ENCODE measurements at regions not wholly inside any gene's neighbourhood (a gene's known extent, or its start where the extent isn't known, plus 50 kb on each side); places are given as distances from the start of the nearest gene placed in this dataset.

- CTCF ChIA-PET, result no interaction called here
- no peak overlapping the region for H3K4me2 ChIP-seq (ENCODE audit: insufficient read depth, low read length)
- H4K20me1 ChIP-seq (replicated peaks; ENCODE audit: control insufficient read depth, extremely low read depth, insufficient read depth, low read length), result no peaks in the 10 kb centered on the region
- H3K36me3 ChIP-seq (ENCODE audit: control insufficient read depth in 2 of 2, extremely low read depth in 1 of 2, insufficient read depth in 2 of 2, low read length in 2 of 2), result no peaks in the 10 kb centered on the region
- H3K79me2 ChIP-seq (ENCODE audit: control insufficient read depth, insufficient read depth, low read length), result no peaks in the 10 kb centered on the region
- H3K4me1 ChIP-seq (ENCODE audit: control insufficient read depth, extremely low read depth, insufficient read depth, low read length), result no peaks in the 10 kb centered on the region
- FAIRE-seq, result no peak
- H3K9me1 ChIP-seq (replicated peaks; ENCODE audit: control insufficient read depth, extremely low read depth, insufficient read depth, low read length), result no peaks in the 10 kb centered on the region
- no peaks in the 10 kb centered on the region for H3K27me3 ChIP-seq (ENCODE audit: control insufficient read depth in 2 of 2, insufficient read depth in 2 of 2, low read length in 2 of 2)
- no peak overlapping the region for H3K9ac ChIP-seq (replicated peaks; ENCODE audit: extremely low read depth, insufficient read depth, low read length)
- H3K9me3 ChIP-seq (replicated peaks; ENCODE audit: control insufficient read depth, insufficient read depth, low read length), result peaks cover 11% of the 10 kb centered on the region
- BruUV-seq (replicated peaks), result no TSS peak
- no peak overlapping the region for H3K4me3 ChIP-seq (replicated peaks in 1 of 3; ENCODE audit: insufficient read depth in 1 of 3, low read depth in 1 of 3, low read length in 3 of 3)
- H3K27ac ChIP-seq (ENCODE audit: insufficient read depth, low read depth, low read length), result no peak overlapping the region
- intact Hi-C loops (cut with micrococcal nuclease), result no loop called here
- no peak for DNase-seq (ENCODE audit: low read depth, low spot score)
- POLR2A ChIA-PET, result no interaction called here
- TF ChIP-seq POLR2AphosphoS5 (IDR thresholded peaks at IDR 0.05; ENCODE audit: insufficient read depth, low read depth, low read length) (no peak), POLR2A (IDR thresholded peaks at IDR 0.05; ENCODE audit: low read depth, low read length) (no peak), CTCF (IDR thresholded peaks at IDR 0.05; ENCODE audit: extremely low read depth in 1 of 2, insufficient read depth in 1 of 2, low read depth in 1 of 2, low read length in 2 of 2) (no peak), MYC (IDR thresholded peaks at IDR 0.05; ENCODE audit: low read depth, low read length) (no peak), JUN (IDR thresholded peaks at IDR 0.05; ENCODE audit: borderline replicate concordance, insufficient read depth, insufficient read length, low read depth) (no peak), MAX (IDR thresholded peaks at IDR 0.05; ENCODE audit: insufficient read depth, insufficient read length) (no peak), GATA2 (IDR thresholded peaks at IDR 0.05; ENCODE audit: insufficient read depth, insufficient read length, low read depth, low read length) (no peak), EZH2 (IDR thresholded peaks at IDR 0.05; ENCODE audit: borderline replicate concordance, low read depth, low read length, severe bottlenecking) (no peak), FOS (IDR thresholded peaks at IDR 0.05; ENCODE audit: borderline replicate concordance, insufficient read depth, low read length) (no peak)
- H2AFZ ChIP-seq (ENCODE audit: low read depth, low read length), result no peak overlapping the region
- dilution Hi-C loops (cut with MboI; ENCODE audit: extremely low pct_ligation_motif_present, low sequenced_read_pairs), result no loop called here
Measured at GRCh38 chr6:66896415-66896814, 1189.4 kb upstream of the EYS start.

Measured in endothelial cell of umbilical vein (primary cell).